Keratinocyte (primary cell): ENCODE measurements at regions not wholly inside any gene's neighbourhood (a gene's known extent, or its start where the extent isn't known, plus 50 kb on each side); places are given as distances from the start of the nearest gene placed in this dataset.

Source experiments
- DNase-seq: peaks from one replicate; pipeline ENCODE4 v3.0.0-alpha.2; 2011; ENCODE audit warnings: low read depth, missing footprints, low spot score
- FAIRE-seq: peaks from 2 replicates; lab custom pipeline; 2011; peaks lifted over from hg19 to GRCh38; lab: Jason Lieb, UNC
- H2AFZ ChIP-seq: 2 replicates; pipeline ENCODE4 v1.6.0; 2012; ENCODE audit warnings: low read length, control low read depth, inconsistent platforms; ENCODE audit not compliant: control insufficient read depth
- H3K27ac ChIP-seq: 2 replicates; pipeline ENCODE4 v1.5.1; 2011; ENCODE audit warnings: low read length; ENCODE audit not compliant: control insufficient read depth, insufficient read depth
- H3K27me3 ChIP-seq: 3 replicates; pipeline ENCODE4 v1.6.0; 2011; ENCODE audit warnings: low read length; ENCODE audit not compliant: control insufficient read depth, insufficient read depth; ENCODE audit errors: extremely low read depth
- H3K36me3 ChIP-seq, 2 experiments: 2 replicates in 1 of 2; 3 replicates in 1 of 2; pipeline ENCODE4 v1.5.1; 2011; ENCODE audit warnings: low read length in 2 of 2, mild to moderate bottlenecking in 1 of 2; ENCODE audit not compliant: control insufficient read depth in 2 of 2, insufficient read depth in 2 of 2; ENCODE audit errors: extremely low read depth in 1 of 2
- H3K4me1 ChIP-seq: 3 replicates; pipeline ENCODE4 v1.5.1; 2011; ENCODE audit warnings: low read length; ENCODE audit not compliant: control insufficient read depth, insufficient read depth; ENCODE audit errors: extremely low read depth
- H3K4me2 ChIP-seq: 3 replicates; pipeline ENCODE4 v1.6.0; 2011; ENCODE audit warnings: low read depth, low read length; ENCODE audit not compliant: control insufficient read depth, insufficient read depth; ENCODE audit errors: extremely low read depth
- H3K4me3 ChIP-seq, 3 experiments: fragments of 200-600 bp in 1 of 3; sonication (generic) in 1 of 3; 2 replicates in 2 of 3; 3 replicates in 1 of 3; pipeline ENCODE4 v1.5.1; 2011 to 2016; ENCODE audit warnings: low read length in 3 of 3, mild to moderate bottlenecking in 3 of 3, control low read depth in 2 of 3, inconsistent platforms in 1 of 3, low read depth in 1 of 3, mixed read lengths in 1 of 3, mixed run types in 1 of 3, moderate library complexity in 1 of 3; ENCODE audit not compliant: control insufficient read depth in 2 of 3, insufficient read depth in 2 of 3; ENCODE audit errors: extremely low read depth in 1 of 3
- H3K79me2 ChIP-seq: 2 replicates; pipeline ENCODE4 v1.6.0; 2012; ENCODE audit warnings: low read length; ENCODE audit not compliant: control insufficient read depth, insufficient read depth
- H3K9ac ChIP-seq: 3 replicates; pipeline ENCODE4 v1.6.0; 2011; ENCODE audit warnings: low read length; ENCODE audit not compliant: control insufficient read depth, insufficient read depth; ENCODE audit errors: extremely low read depth
- H3K9me1 ChIP-seq: 3 replicates; pipeline ENCODE4 v1.6.0; 2011; ENCODE audit warnings: low read length; ENCODE audit not compliant: control insufficient read depth, insufficient read depth; ENCODE audit errors: extremely low read depth
- H3K9me3 ChIP-seq: 2 replicates; pipeline ENCODE4 v1.5.1; 2012; ENCODE audit warnings: low read depth, low read length; ENCODE audit not compliant: control insufficient read depth
- H4K20me1 ChIP-seq: 3 replicates; pipeline ENCODE4 v1.6.0; 2011; ENCODE audit warnings: low read length; ENCODE audit not compliant: control insufficient read depth, insufficient read depth; ENCODE audit errors: extremely low read depth
- CTCF ChIP-seq, 3 experiments: IDR thresholded peaks in 1 of 3; conservative IDR thresholded peaks in 1 of 3; optimal IDR thresholded peaks in 1 of 3; 2 replicates in 2 of 3; 3 replicates in 1 of 3; pipeline versions ENCODE3 to v1.5.1; 2011; ENCODE audit warnings: low read length in 3 of 3, mild to moderate bottlenecking in 3 of 3, moderate library complexity in 2 of 3, control low read depth in 1 of 3, inconsistent platforms in 1 of 3; ENCODE audit not compliant: insufficient read depth in 2 of 3; ENCODE audit errors: extremely low read depth in 1 of 3
- EZH2 ChIP-seq: IDR thresholded peaks from one replicate; pipeline ENCODE4 v1.6.1; 2012; ENCODE audit warnings: inconsistent platforms, mild to moderate bottlenecking, low read length, moderate library complexity
- dilution Hi-C: fragments of 300-500 bp; cut with MboI; formaldehyde crosslinking; loops from one replicate; pipeline ENCODE4 v1.7.0; 2020; ENCODE audit warnings: low sequenced_read_pairs; ENCODE audit not compliant: extremely low pct_ligation_motif_present

GRCh38 chr10:109281347-109281746, 642.0 kb downstream of the XPNPEP1 start:
- no peak overlapping the region for H3K4me3 ChIP-seq
- H3K36me3 ChIP-seq = no peaks in the 10 kb centered on the region
- no peaks in the 10 kb centered on the region for H3K27me3 ChIP-seq
- no peak overlapping the region for H3K9ac ChIP-seq
- no peak overlapping the region for H3K27ac ChIP-seq
- no peaks in the 10 kb centered on the region for H3K79me2 ChIP-seq
- dilution Hi-C loops = no loop called here
- FAIRE-seq (no peak), DNase-seq (no peak)
- no peaks in the 10 kb centered on the region for H3K9me3 ChIP-seq
- no peaks in the 10 kb centered on the region for H4K20me1 ChIP-seq
- TF ChIP-seq EZH2 (no peak), CTCF (optimal IDR thresholded peaks at IDR 0.05 in 1 of 3, IDR thresholded peaks at IDR 0.05 in 1 of 3, conservative IDR thresholded peaks at IDR 0.05 in 1 of 3; ENCODE audit: extremely low read depth in 1 of 3, insufficient read depth in 2 of 3, low read length in 3 of 3) (no peak)
- no peak overlapping the region for H2AFZ ChIP-seq
- no peaks in the 10 kb centered on the region for H3K4me1 ChIP-seq
- no peaks in the 10 kb centered on the region for H3K9me1 ChIP-seq
- no peak overlapping the region for H3K4me2 ChIP-seq

- Histone ChIP-seq H3K36me3 (no peaks in the 10 kb centered on the region), H3K27ac (no peak overlapping the region), H2AFZ (no peak overlapping the region), H4K20me1 (no peaks in the 10 kb centered on the region), H3K4me1 (no peaks in the 10 kb centered on the region), H3K9me3 (no peaks in the 10 kb centered on the region), H3K9ac (no peak overlapping the region), H3K9me1 (no peaks in the 10 kb centered on the region), H3K4me3 (no peak overlapping the region), H3K79me2 (no peaks in the 10 kb centered on the region), H3K27me3 (no peaks in the 10 kb centered on the region), H3K4me2 (no peak overlapping the region)
- DNase-seq (no peak), FAIRE-seq (no peak)
- TF ChIP-seq EZH2 (no peak), CTCF (optimal IDR thresholded peaks at IDR 0.05 in 1 of 3, IDR thresholded peaks at IDR 0.05 in 1 of 3, conservative IDR thresholded peaks at IDR 0.05 in 1 of 3; ENCODE audit: extremely low read depth in 1 of 3, insufficient read depth in 2 of 3, low read length in 3 of 3) (no peak)
- dilution Hi-C loops = no loop called here
Measured at GRCh38 chr10:109280837-109281236, 642.5 kb downstream of the XPNPEP1 start.
